SK-N-DZ (cell line): ENCODE measurements at regions not wholly inside any gene's neighbourhood (a gene's known extent, or its start where the extent isn't known, plus 50 kb on each side); places are given as distances from the start of the nearest gene placed in this dataset.
"Not testable (repeated sequence)": the region's sequence is repeated elsewhere in the genome, so short reads cannot be mapped to it uniquely, and the experiment has no call there.

Experiments used
- DNase-seq: peaks from one replicate; pipeline ENCODE4 v3.0.0-alpha.2; 2015; ENCODE audit warnings: low spot score

- no peak for DNase-seq
Measured at GRCh38 chr3:26260139-26260538, 362.4 kb upstream of the LRRC3B start.

GRCh38 chr3:26264708-26265107 lies 357.9 kb upstream of the LRRC3B start:
- DNase-seq = no peak

GRCh38 chr3:26271848-26272247 lies 350.7 kb upstream of the LRRC3B start:
- no peak for DNase-seq

GRCh38 chr3:26273196-26273595 lies 349.4 kb upstream of the LRRC3B start:
- no peak for DNase-seq

GRCh38 chr3:26279091-26279490 lies 343.5 kb upstream of the LRRC3B start:
- DNase-seq = no peak

GRCh38 chr3:26280517-26280916 lies 342.1 kb upstream of the LRRC3B start:
- no peak for DNase-seq

- no peak for DNase-seq
Measured at GRCh38 chr3:26281284-26281985, 341.1 kb upstream of the LRRC3B start.

- DNase-seq = not testable (repeated sequence)
Measured at GRCh38 chr3:26284503-26284902, 338.1 kb upstream of the LRRC3B start.

- no peak for DNase-seq
Measured at GRCh38 chr3:26291840-26292239, 330.7 kb upstream of the LRRC3B start.

GRCh38 chr3:26292780-26293179 lies 329.8 kb upstream of the LRRC3B start:
- no peak for DNase-seq

- DNase-seq = no peak
Measured at GRCh38 chr3:26293329-26293844, 329.2 kb upstream of the LRRC3B start.

- DNase-seq = peak; percentile 7
Measured at GRCh38 chr3:26307192-26307591, 315.4 kb upstream of the LRRC3B start.

- no peak for DNase-seq
Measured at GRCh38 chr3:26307787-26308186, 314.8 kb upstream of the LRRC3B start.

- DNase-seq = no peak
Measured at GRCh38 chr3:26308454-26308853, 314.1 kb upstream of the LRRC3B start.

- not testable (repeated sequence) for DNase-seq
Measured at GRCh38 chr3:26309536-26309935, 313.0 kb upstream of the LRRC3B start.

GRCh38 chr3:26312816-26313215 lies 309.8 kb upstream of the LRRC3B start:
- DNase-seq = no peak

- no peak for DNase-seq
Measured at GRCh38 chr3:26316472-26316871, 306.1 kb upstream of the LRRC3B start.

- not testable (repeated sequence) for DNase-seq
Measured at GRCh38 chr3:26323741-26324140, 298.8 kb upstream of the LRRC3B start.

GRCh38 chr3:26340001-26340400 lies 282.6 kb upstream of the LRRC3B start:
- DNase-seq = no peak

GRCh38 chr3:26343647-26344046 lies 278.9 kb upstream of the LRRC3B start:
- no peak for DNase-seq

GRCh38 chr3:26345613-26346012 lies 277.0 kb upstream of the LRRC3B start:
- DNase-seq = no peak

- no peak for DNase-seq
Measured at GRCh38 chr3:26346497-26346896, 276.1 kb upstream of the LRRC3B start.

- DNase-seq = no peak
Measured at GRCh38 chr3:26347150-26347549, 275.4 kb upstream of the LRRC3B start.

GRCh38 chr3:26350853-26351252 lies 271.7 kb upstream of the LRRC3B start:
- DNase-seq = no peak
